LNCAP (cell line): ENCODE measurements at regions not wholly inside any gene's neighbourhood (a gene's known extent, or its start where the extent isn't known, plus 50 kb on each side); places are given as distances from the start of the nearest gene placed in this dataset.

ENCODE experiments used
- CTCF ChIP-seq: fragments of 450-650 bp; IDR thresholded peaks from 2 replicates; pipeline ENCODE4 v1.5.1; 2017; ENCODE audit warnings: mild to moderate bottlenecking

GRCh38 chr10:78716043-78716660 lies 352.6 kb upstream of the ZMIZ1 start:
- no peak for TF ChIP-seq CTCF

GRCh38 chr10:78717200-78717599 lies 351.6 kb upstream of the ZMIZ1 start:
- no peak for TF ChIP-seq CTCF

GRCh38 chr10:78718032-78718572 lies 350.7 kb upstream of the ZMIZ1 start:
- no peak for TF ChIP-seq CTCF

- no peak for TF ChIP-seq CTCF
Observed at GRCh38 chr10:78719276-78719675, 349.5 kb upstream of the ZMIZ1 start.

- no peak for TF ChIP-seq CTCF
Observed at GRCh38 chr10:78720091-78720490, 348.7 kb upstream of the ZMIZ1 start.

GRCh38 chr10:78721231-78721630 lies 347.5 kb upstream of the ZMIZ1 start:
- TF ChIP-seq CTCF, result no peak

- no peak for TF ChIP-seq CTCF
Observed at GRCh38 chr10:78724846-78725245, 343.9 kb upstream of the ZMIZ1 start.

- no peak for TF ChIP-seq CTCF
Observed at GRCh38 chr10:78726171-78726570, 342.6 kb upstream of the ZMIZ1 start.
